SK-N-MC (cell line): ENCODE measurements at regions not wholly inside any gene's neighbourhood (a gene's known extent, or its start where the extent isn't known, plus 50 kb on each side); places are given as distances from the start of the nearest gene placed in this dataset.

Experiments used
- EZH2 ChIP-seq: fragments of 200-600 bp; sonication (generic); IDR thresholded peaks from one replicate; pipeline ENCODE4 v1.6.1; 2017; ENCODE audit warnings: antibody characterized with exemption
- POLR2AphosphoS5 ChIP-seq: IDR thresholded peaks from 2 replicates; pipeline ENCODE4 v1.6.1; 2012; ENCODE audit warnings: mild to moderate bottlenecking, low read depth, low read length, borderline replicate concordance

DNA sequence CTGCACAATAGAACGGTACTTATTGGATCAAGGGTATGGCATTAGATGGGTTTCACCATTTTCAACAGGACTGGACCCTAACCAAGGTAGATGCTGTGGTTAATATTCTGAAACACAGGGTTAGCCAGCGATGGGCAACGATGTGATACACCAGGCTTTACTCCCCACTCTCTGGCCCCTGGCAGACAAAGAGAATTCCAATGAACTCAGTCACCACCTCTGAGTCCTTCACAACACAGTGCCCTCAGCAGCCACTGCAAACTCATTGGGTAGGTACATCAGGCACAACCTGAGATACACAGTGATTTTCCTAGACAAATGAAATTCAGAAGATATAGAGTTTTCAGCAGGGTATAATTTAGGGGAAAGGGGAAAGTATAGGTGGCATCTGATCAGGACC is 634.5 kb downstream of the ZEB2 start:
- TF ChIP-seq POLR2AphosphoS5 (no peak), EZH2 (no peak)
